Stomach (tissue), 8 donors: ENCODE measurements at regions not wholly inside any gene's neighbourhood (a gene's known extent, or its start where the extent isn't known, plus 50 kb on each side); places are given as distances from the start of the nearest gene placed in this dataset.

ENCODE experiments used
- DNase-seq, 2 donors: peaks; one replicate each; pipeline versions ENCODE4 v3.0.0 to v3.0.0-alpha.2; 2013 to 2019
- H3K27ac ChIP-seq, 5 donors: fragments of 200-600 bp in 4 of 5; sonication (generic) in 4 of 5; one replicate each; pipeline ENCODE4 v1.5.1; 2013 to 2019; ENCODE audit warnings: mild to moderate bottlenecking in 1 of 5, moderate library complexity in 1 of 5
- H3K27me3 ChIP-seq, 3 donors: fragments of 200-600 bp; sonication (generic); one replicate each; pipeline ENCODE4 v1.5.1; 2017 to 2019; ENCODE audit warnings: mixed run types in 1 of 3
- H3K36me3 ChIP-seq, 4 donors: fragments of 200-600 bp; sonication (generic); 1 replicate in 3 of 4; 2 replicates in 1 of 4; pipeline ENCODE4 v1.5.1; 2016 to 2019
- H3K4me1 ChIP-seq, 4 donors: fragments of 200-600 bp; sonication (generic); one replicate each; pipeline ENCODE4 v1.5.1; 2016 to 2019
- H3K4me3 ChIP-seq, 4 donors: fragments of 200-600 bp; sonication (generic) in 3 of 4; one replicate each; pipeline ENCODE4 v1.5.1; 2016 to 2019; ENCODE audit warnings: mild to moderate bottlenecking in 1 of 4
- H3K9me3 ChIP-seq, 4 donors: fragments of 200-600 bp; sonication (generic); one replicate each; pipeline ENCODE4 v1.5.1; 2016 to 2019
- EP300 ChIP-seq: sonication (generic); formaldehyde crosslinking; IDR thresholded peaks from one replicate; pipeline ENCODE4 v1.6.1; 2017; ENCODE audit warnings: antibody characterized with exemption
- POLR2A ChIP-seq, 4 donors: fragments of 450-650 bp; IDR thresholded peaks; one replicate each; pipeline ENCODE4 v1.6.1; 2016; ENCODE audit warnings: antibody characterized with exemption in 4 of 4, control low read depth in 2 of 4, mild to moderate bottlenecking in 1 of 4, moderate library complexity in 1 of 4
- POLR2AphosphoS5 ChIP-seq, 3 donors: sonication (generic); formaldehyde crosslinking; IDR thresholded peaks; one replicate each; pipeline ENCODE4 v1.6.1; 2016; ENCODE audit warnings: antibody characterized with exemption in 3 of 3
- WGBS, 5 donors: extraction: QIAGEN DNeasy Blood & Tissue Kit in 3 of 5; methylation state at CpG; one replicate each; pipeline versions ENCODE4 v1.1.5 to v1.1.7; 2013 to 2018; 5-methylcytosine and 5-hydroxymethylcytosine counted together
- intact Hi-C: fragments of 100-400 bp; cut with DNase I; formaldehyde crosslinking; loops from one replicate; pipeline ENCODE4 v1.15.1; 2023; ENCODE audit warnings: low total_unique reads
- TF ChIP-seq, protein P1 (sequence below), 7 experiments: fragments of 450-650 bp in 4 of 7; fragments of 200-600 bp in 3 of 7; sonication (generic) in 3 of 7; IDR thresholded peaks; one replicate each; pipeline ENCODE4 v1.5.1; 2016 to 2019; ENCODE audit warnings: antibody characterized with exemption in 7 of 7, control low read depth in 2 of 7, mild to moderate bottlenecking in 1 of 7
- donor health status: healthy with polysubstance abuse.
- donor health status: Bipolar disorder and iron deficiency.
- donor health status: healthy.

DNA sequence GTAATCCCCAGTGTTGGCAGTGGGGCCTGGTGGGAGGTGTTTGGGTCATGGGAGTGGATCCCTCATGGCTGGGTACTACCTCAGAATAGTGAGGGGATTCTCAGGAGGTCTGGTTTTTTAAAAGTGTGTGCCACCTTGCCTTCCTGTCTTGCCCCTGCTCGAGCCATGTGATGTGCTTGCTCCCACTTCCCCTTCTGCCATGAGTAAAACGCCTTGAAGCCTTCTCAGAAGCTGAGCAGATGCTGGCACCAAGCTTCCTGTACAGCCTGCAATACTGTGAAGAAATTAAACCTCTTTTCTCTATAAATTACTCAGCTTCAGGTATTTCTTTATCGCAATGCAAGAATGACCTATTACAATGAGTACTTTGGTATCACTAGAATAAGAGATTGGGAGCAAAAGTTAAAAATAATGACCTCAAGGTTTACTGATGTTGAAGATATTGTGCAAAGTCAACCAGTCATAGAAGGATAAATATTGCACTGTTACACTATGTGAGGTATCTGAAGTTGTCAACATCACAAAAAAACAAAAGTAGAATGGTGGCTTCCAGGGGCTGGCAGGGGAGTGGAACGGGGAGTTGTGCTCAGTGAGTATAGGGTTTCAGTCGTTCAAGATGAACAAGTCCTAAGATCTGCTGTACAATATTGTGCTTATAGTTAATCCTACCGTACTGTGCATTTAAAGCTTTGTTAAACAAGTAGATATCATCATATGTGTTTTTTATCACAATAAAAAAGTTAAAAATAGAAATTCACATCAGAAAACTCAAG is 938.3 kb upstream of the CNTNAP5 start:
- no peaks in the 10 kb centered on the region for H3K4me1 ChIP-seq
- H3K27me3 ChIP-seq = no peaks in the 10 kb centered on the region
- TF ChIP-seq, protein P1, sequence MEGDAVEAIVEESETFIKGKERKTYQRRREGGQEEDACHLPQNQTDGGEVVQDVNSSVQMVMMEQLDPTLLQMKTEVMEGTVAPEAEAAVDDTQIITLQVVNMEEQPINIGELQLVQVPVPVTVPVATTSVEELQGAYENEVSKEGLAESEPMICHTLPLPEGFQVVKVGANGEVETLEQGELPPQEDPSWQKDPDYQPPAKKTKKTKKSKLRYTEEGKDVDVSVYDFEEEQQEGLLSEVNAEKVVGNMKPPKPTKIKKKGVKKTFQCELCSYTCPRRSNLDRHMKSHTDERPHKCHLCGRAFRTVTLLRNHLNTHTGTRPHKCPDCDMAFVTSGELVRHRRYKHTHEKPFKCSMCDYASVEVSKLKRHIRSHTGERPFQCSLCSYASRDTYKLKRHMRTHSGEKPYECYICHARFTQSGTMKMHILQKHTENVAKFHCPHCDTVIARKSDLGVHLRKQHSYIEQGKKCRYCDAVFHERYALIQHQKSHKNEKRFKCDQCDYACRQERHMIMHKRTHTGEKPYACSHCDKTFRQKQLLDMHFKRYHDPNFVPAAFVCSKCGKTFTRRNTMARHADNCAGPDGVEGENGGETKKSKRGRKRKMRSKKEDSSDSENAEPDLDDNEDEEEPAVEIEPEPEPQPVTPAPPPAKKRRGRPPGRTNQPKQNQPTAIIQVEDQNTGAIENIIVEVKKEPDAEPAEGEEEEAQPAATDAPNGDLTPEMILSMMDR (IDR thresholded peaks at IDR 0.05) = no peak
- TF ChIP-seq EP300 (no peak), POLR2A (IDR thresholded peaks at IDR 0.05) (no peak), POLR2AphosphoS5 (IDR thresholded peaks at IDR 0.05) (no peak)
- 42 to 53% (median 45%) methylated on average over 6 of the region's 6 CpGs for WGBS, 5 donors
- H3K27ac ChIP-seq = no peak overlapping the region
- no peaks in the 10 kb centered on the region for H3K9me3 ChIP-seq
- no peak for DNase-seq
- H3K4me3 ChIP-seq = no peak overlapping the region
- intact Hi-C loops = no loop called here
- H3K36me3 ChIP-seq = no peaks in the 10 kb centered on the region

DNA sequence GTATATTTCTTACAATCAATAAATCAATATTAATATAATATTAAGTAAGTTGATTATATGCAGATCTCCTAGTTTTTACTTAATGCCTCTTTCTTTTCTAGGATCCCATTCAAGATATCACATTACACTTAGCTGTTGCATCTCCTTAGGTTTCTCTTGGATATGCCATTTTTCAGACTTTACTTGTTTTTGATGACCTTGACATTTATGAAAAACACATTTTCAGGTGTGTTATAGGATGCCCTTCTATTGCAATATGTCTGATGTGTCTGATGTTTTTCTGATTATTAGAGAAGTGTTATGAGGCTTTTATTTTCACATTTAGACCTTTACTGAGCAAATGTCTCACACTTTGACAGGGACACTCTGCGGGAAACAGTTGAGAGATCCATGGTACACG is 933.6 kb upstream of the CNTNAP5 start:
- intact Hi-C loops = no loop called here
- TF ChIP-seq EP300 (no peak), POLR2AphosphoS5 (IDR thresholded peaks at IDR 0.05) (no peak), POLR2A (IDR thresholded peaks at IDR 0.05) (no peak)
- TF ChIP-seq, protein P1 (IDR thresholded peaks at IDR 0.05) = no peak
- DNase-seq = no peak
- no peaks in the 10 kb centered on the region for H3K27me3 ChIP-seq
- H3K27ac ChIP-seq = no peak overlapping the region
- 91 to 98% (median 96%) methylated on average over 2 of the region's 2 CpGs for WGBS, 5 donors
- no peak overlapping the region for H3K4me3 ChIP-seq
- H3K4me1 ChIP-seq = no peaks in the 10 kb centered on the region
- H3K36me3 ChIP-seq = no peaks in the 10 kb centered on the region
- H3K9me3 ChIP-seq = no peaks in the 10 kb centered on the region

DNA sequence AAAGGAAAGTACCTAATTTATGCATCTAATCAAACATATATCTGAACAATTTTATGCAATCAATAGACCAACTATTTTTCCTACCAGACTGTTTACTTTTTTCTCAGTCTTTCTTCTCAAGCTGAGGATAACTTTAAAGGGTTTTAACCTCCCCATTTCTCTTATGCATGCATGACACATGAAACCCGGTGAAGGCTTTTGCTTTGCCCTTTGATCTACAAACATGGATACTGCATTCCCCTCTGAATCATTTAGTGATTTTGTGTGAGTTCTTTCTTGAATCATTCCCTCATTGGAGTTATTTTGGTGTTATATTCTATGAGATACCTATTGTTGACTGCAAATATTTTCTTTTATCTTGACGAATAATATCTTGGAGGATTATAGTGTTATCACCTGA is 931.9 kb upstream of the CNTNAP5 start:
- no peaks in the 10 kb centered on the region for H3K9me3 ChIP-seq
- WGBS, 5 donors = 41 to 54% (median 45%) methylated on average over 2 of the region's 2 CpGs
- intact Hi-C loops = no loop called here

DNA sequence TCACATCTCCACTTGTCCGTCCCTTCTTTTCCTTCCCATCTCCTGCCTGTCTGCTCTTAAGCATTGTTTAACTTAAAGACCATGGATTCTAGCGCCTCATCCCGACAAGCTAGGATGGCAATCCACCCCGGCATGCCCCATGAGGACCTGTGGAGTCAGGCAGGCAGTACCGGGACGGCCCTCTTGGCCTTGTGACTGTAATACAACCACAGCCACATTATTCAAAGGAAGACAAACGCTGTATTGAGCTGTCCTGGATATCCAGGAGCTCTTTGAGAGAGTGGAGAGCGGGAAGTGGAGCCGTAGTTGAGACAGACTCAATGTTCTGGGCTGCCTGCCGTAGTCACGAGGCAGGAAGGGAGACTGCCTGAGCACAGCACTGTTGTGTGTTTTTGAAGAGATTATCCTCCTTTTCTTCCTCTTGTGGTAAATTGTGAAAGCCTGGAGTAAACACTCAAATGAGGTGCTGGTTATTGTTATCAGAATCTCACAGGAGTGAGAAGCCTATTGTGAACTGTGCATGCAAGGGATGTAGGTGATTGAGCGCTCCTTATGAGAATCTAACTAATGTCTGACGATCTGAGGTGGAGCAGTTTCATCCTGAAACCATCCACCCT is 929.8 kb upstream of the CNTNAP5 start:
- no peaks in the 10 kb centered on the region for H3K4me1 ChIP-seq
- no peak overlapping the region for H3K4me3 ChIP-seq
- H3K27me3 ChIP-seq = no peaks in the 10 kb centered on the region
- H3K36me3 ChIP-seq = no peaks in the 10 kb centered on the region
- 78 to 88% (median 82%) methylated on average over 13 of the region's 13 CpGs for WGBS, 5 donors
- no peak for TF ChIP-seq POLR2AphosphoS5 (IDR thresholded peaks at IDR 0.05)
- TF ChIP-seq, protein P1 (IDR thresholded peaks at IDR 0.05) = no peak
- TF ChIP-seq EP300 = no peak
- no peak for TF ChIP-seq POLR2A (IDR thresholded peaks at IDR 0.05)
- intact Hi-C loops = no loop called here
- H3K9me3 ChIP-seq = no peaks in the 10 kb centered on the region
- DNase-seq = no peak
- H3K27ac ChIP-seq = no peak overlapping the region

More for the DNA sequence above, 931.9 kb upstream of the CNTNAP5 start:
- Histone ChIP-seq H3K27me3 (no peaks in the 10 kb centered on the region), H3K36me3 (no peaks in the 10 kb centered on the region), H3K4me3 (no peak overlapping the region), H3K27ac (no peak overlapping the region), H3K4me1 (no peaks in the 10 kb centered on the region)
- no peak for DNase-seq
- TF ChIP-seq POLR2AphosphoS5 (IDR thresholded peaks at IDR 0.05) = no peak
- TF ChIP-seq POLR2A (IDR thresholded peaks at IDR 0.05) = no peak
- TF ChIP-seq, protein P1 (IDR thresholded peaks at IDR 0.05) = no peak
- no peak for TF ChIP-seq EP300
